HepG2 (cell line): ENCODE measurements at regions not wholly inside any gene's neighbourhood (a gene's known extent, or its start where the extent isn't known, plus 50 kb on each side); places are given as distances from the start of the nearest gene placed in this dataset.

Experiments
- ATAC-seq: fragments of 200-7000 bp; cut with Tn5 transposase; 3 replicates; pipeline ENCODE4 v1.9.1; 2020; ENCODE audit warnings: mild to moderate bottlenecking, moderate library complexity
- BruUV-seq: library from RNA; stranded (reverse); fragments of 400-500 nt; replicated peaks from 2 replicates; lab custom pipeline; 2021; lab: Mats Ljungman, UMichigan
- CTCF ChIA-PET: fragments of 300-600 bp; formaldehyde crosslinking; extraction: SDS; loops from one replicate; lab custom pipeline; 2021; ENCODE audit warnings: low total read pairs, inconsistent platforms, low intra/inter-chr PET ratio; lab: Yijun Ruan, JAX
- POLR2A ChIA-PET: fragments of 350-600 bp; sonication (Branson Sonifier 250); formaldehyde crosslinking; loops from one replicate; lab custom pipeline; 2020; ENCODE audit warnings: antibody characterized with exemption, inconsistent platforms; lab: Yijun Ruan, JAX
- DNase-seq: peaks from one replicate; pipeline ENCODE4 v3.0.0-alpha.2; 2015; ENCODE audit warnings: low spot score
- FAIRE-seq: peaks from 3 replicates; lab custom pipeline; 2011; peaks lifted over from hg19 to GRCh38; lab: Jason Lieb, UNC
- H2AFZ ChIP-seq: one replicate; pipeline ENCODE4 v1.6.1; 2011; ENCODE audit warnings: low read length, inconsistent platforms
- H3K27ac ChIP-seq: fragments of 300-600 bp; 3 replicates; pipeline ENCODE4 v1.8.0; 2011; ENCODE audit warnings: mixed run types, mild to moderate bottlenecking, mixed read lengths, low read length, inconsistent platforms; ENCODE audit not compliant: insufficient read depth; ENCODE audit errors: extremely low read length
- H3K27me3 ChIP-seq, 2 experiments: fragments of 200-600 bp in 1 of 2; 2 replicates in 1 of 2; 3 replicates in 1 of 2; pipeline versions ENCODE4 v1.6.0 to v1.8.0; 2011; ENCODE audit warnings: low read length in 2 of 2, mild to moderate bottlenecking in 2 of 2, moderate library complexity in 2 of 2, inconsistent platforms in 1 of 2; ENCODE audit not compliant: insufficient read depth in 2 of 2, control insufficient read depth in 1 of 2
- H3K36me3 ChIP-seq, 2 experiments: fragments of 200-600 bp in 1 of 2; replicated peaks in 1 of 2; 2 replicates in 1 of 2; 3 replicates in 1 of 2; pipeline versions ENCODE4 v1.5.1 to v1.8.0; 2011; ENCODE audit warnings: low read length in 2 of 2, inconsistent platforms in 1 of 2; ENCODE audit not compliant: insufficient read depth in 2 of 2, control insufficient read depth in 1 of 2
- H3K4me1 ChIP-seq: 2 replicates; pipeline ENCODE4 v1.5.1; 2012; ENCODE audit warnings: low read length, inconsistent platforms; ENCODE audit not compliant: insufficient read depth
- H3K4me2 ChIP-seq: 2 replicates; pipeline ENCODE4 v1.6.0; 2011; ENCODE audit warnings: low read depth, low read length, inconsistent platforms
- H3K4me3 ChIP-seq, 3 experiments: fragments of 200-600 bp in 1 of 3; sonication (generic), shearing (Covaris generic) in 1 of 3; replicated peaks in 1 of 3; 2 replicates each; pipeline ENCODE4 v1.5.1; 2011 to 2016; ENCODE audit warnings: low read length in 3 of 3, inconsistent platforms in 2 of 3, low read depth in 2 of 3, mild to moderate bottlenecking in 2 of 3, control low read depth in 1 of 3, mixed read lengths in 1 of 3; ENCODE audit not compliant: insufficient read depth in 1 of 3
- H3K79me2 ChIP-seq: one replicate; pipeline ENCODE4 v1.6.1; 2011; ENCODE audit warnings: low read length, inconsistent platforms; ENCODE audit not compliant: insufficient read depth
- H3K9ac ChIP-seq: 2 replicates; pipeline ENCODE4 v1.6.0; 2011; ENCODE audit warnings: mild to moderate bottlenecking, low read depth, low read length, inconsistent platforms; ENCODE audit not compliant: insufficient read depth
- H3K9me3 ChIP-seq: 2 replicates; pipeline ENCODE4 v1.5.1; 2012; ENCODE audit warnings: mild to moderate bottlenecking, low read length
- H4K20me1 ChIP-seq: 2 replicates; pipeline ENCODE4 v1.6.0; 2011; ENCODE audit warnings: inconsistent platforms, mild to moderate bottlenecking, low read length, moderate library complexity; ENCODE audit not compliant: insufficient read depth
- BRCA1 ChIP-seq: sonication (generic); formaldehyde crosslinking; IDR thresholded peaks from 2 replicates; pipeline ENCODE4 v1.4.0; 2020; ENCODE audit warnings: missing genetic modification reagents
- CEBPZ ChIP-seq: IDR thresholded peaks from 2 replicates; pipeline ENCODE4 v1.6.1; 2012; ENCODE audit warnings: low read length, improper control_type of control experiment
- MEF2D ChIP-seq: sonication (generic); formaldehyde crosslinking; IDR thresholded peaks from 2 replicates; pipeline ENCODE4 v1.5.1; 2020; ENCODE audit warnings: mild to moderate bottlenecking, missing genetic modification reagents
- MXI1 ChIP-seq: IDR thresholded peaks from 3 replicates; pipeline ENCODE4 v1.6.1; 2012; ENCODE audit warnings: low read depth, low read length, inconsistent platforms, borderline replicate concordance
- POLR2AphosphoS2 ChIP-seq: IDR thresholded peaks from 2 replicates; pipeline ENCODE4 v1.6.1; 2011; ENCODE audit warnings: low read depth, low read length, improper control_type of control experiment
- SIX1 ChIP-seq: sonication (generic); formaldehyde crosslinking; IDR thresholded peaks from 2 replicates; pipeline ENCODE4 v1.4.0; 2020; ENCODE audit warnings: missing genetic modification reagents, borderline replicate concordance
- ZNF839 ChIP-seq: sonication (generic); formaldehyde crosslinking; IDR thresholded peaks from 2 replicates; pipeline ENCODE4 v1.4.0; 2020; ENCODE audit warnings: missing genetic modification reagents, mild to moderate bottlenecking, borderline replicate concordance
- ZNF879 ChIP-seq: sonication (generic); formaldehyde crosslinking; IDR thresholded peaks from 2 replicates; pipeline ENCODE4 v1.8.1; 2023; ENCODE audit warnings: missing genetic modification reagents
- WGBS: methylation state at CpG from one replicate; pipeline ENCODE4 v1.1.6; 2017; ENCODE audit warnings: low lambda C conversion rate; 5-methylcytosine and 5-hydroxymethylcytosine counted together
- in situ Hi-C: cut with HindIII; loops from 2 replicates; pipeline ENCODE4 v1.10.0; 2017; ENCODE audit warnings: low pct_unique_long_range_greater_than_20kb; ENCODE audit not compliant: extremely low pct_ligation_motif_present
- intact Hi-C: fragments of 100-400 bp; cut with micrococcal nuclease; formaldehyde crosslinking; loops from one replicate; pipeline ENCODE4 v1.10.0; 2022; ENCODE audit not compliant: unreplicated experiment

GRCh38 chr3:88385090-88385489 is 235.3 kb downstream of the C3orf38 start:
- H3K4me1 ChIP-seq: no peaks in the 10 kb centered on the region
- H3K27ac ChIP-seq: no peak overlapping the region
- ATAC-seq: no peak
- intact Hi-C loops: no loop called here
- H3K4me3 ChIP-seq: no peak overlapping the region
- H3K36me3 ChIP-seq: no peaks in the 10 kb centered on the region
- no peak overlapping the region for H3K4me2 ChIP-seq
- in situ Hi-C loops: no loop called here
- no peak for FAIRE-seq
- WGBS: 21% methylated on average over 5 of the region's 5 CpGs
- BruUV-seq: no TSS peak
- H3K27me3 ChIP-seq: no peaks in the 10 kb centered on the region
- no peak for TF ChIP-seq BRCA1
- no peak for TF ChIP-seq POLR2AphosphoS2
- no peak for TF ChIP-seq SIX1 (CRISPR knock-in tag)
- TF ChIP-seq CEBPZ: no peak
- no peak for TF ChIP-seq MEF2D
- no peak for TF ChIP-seq ZNF879 (CRISPR knock-in tag)
- no peak for TF ChIP-seq MXI1
- TF ChIP-seq ZNF839 (CRISPR knock-in tag): no peak
- H3K9ac ChIP-seq: no peak overlapping the region
- DNase-seq: no peak
- H3K79me2 ChIP-seq: no peaks in the 10 kb centered on the region
- no peaks in the 10 kb centered on the region for H3K9me3 ChIP-seq
- no peak overlapping the region for H2AFZ ChIP-seq
- ChIA-PET CTCF (no interaction called here), POLR2A (no interaction called here)
- no peaks in the 10 kb centered on the region for H4K20me1 ChIP-seq
